Gastrocnemius medialis (tissue), 4 donors: ENCODE measurements at regions not wholly inside any gene's neighbourhood (a gene's known extent, or its start where the extent isn't known, plus 50 kb on each side); places are given as distances from the start of the nearest gene placed in this dataset.

ENCODE experiments used
- ATAC-seq, 2 donors: fragments of 150-250 bp; one replicate each; pipeline ENCODE4 v1.9.1; 2016
- DNase-seq, 2 donors: peaks; one replicate each; pipeline ENCODE4 v3.0.0-alpha.2; 2019
- H3K27ac ChIP-seq, 4 donors: fragments of 200-600 bp; sonication (generic); 1 replicate in 1 of 4; 2 replicates in 3 of 4; pipeline ENCODE4 v1.5.1; 2016 to 2018; ENCODE audit warnings: mild to moderate bottlenecking in 2 of 4, moderate library complexity in 1 of 4
- H3K27me3 ChIP-seq, 3 donors: fragments of 200-600 bp; sonication (generic) in 2 of 3; 1 replicate in 1 of 3; 2 replicates in 2 of 3; pipeline versions ENCODE4 v1.5.1 to v1.6.0; 2016 to 2019; ENCODE audit warnings: mild to moderate bottlenecking in 1 of 3, moderate library complexity in 1 of 3
- H3K36me3 ChIP-seq, 2 donors: fragments of 200-600 bp; sonication (generic) in 1 of 2; one replicate each; pipeline ENCODE4 v1.5.1; 2017 to 2018
- H3K4me1 ChIP-seq, 2 donors: fragments of 200-600 bp; sonication (generic) in 1 of 2; one replicate each; pipeline ENCODE4 v1.5.1; 2016 to 2017; ENCODE audit warnings: mild to moderate bottlenecking in 2 of 2
- H3K4me3 ChIP-seq, 4 donors: fragments of 200-600 bp; sonication (generic) in 3 of 4; 1 replicate in 1 of 4; 2 replicates in 3 of 4; pipeline ENCODE4 v1.5.1; 2016 to 2019; ENCODE audit warnings: mild to moderate bottlenecking in 2 of 4
- H3K9me3 ChIP-seq, 3 donors: fragments of 200-600 bp; sonication (generic) in 2 of 3; 1 replicate in 1 of 3; 2 replicates in 2 of 3; pipeline ENCODE4 v1.5.1; 2016 to 2019
- POLR2A ChIP-seq, 2 donors: fragments of 450-650 bp; IDR thresholded peaks; one replicate each; pipeline ENCODE4 v1.6.1; 2017; ENCODE audit warnings: antibody characterized with exemption in 2 of 2, mild to moderate bottlenecking in 2 of 2, moderate library complexity in 2 of 2
- in situ Hi-C, 4 donors: fragments of 200-750 bp; cut with MboI; loops; one replicate each; pipeline versions ENCODE4 v1.15.0 to v1.8.0; 2017; ENCODE audit warnings: low sequenced_read_pairs in 4 of 4
- intact Hi-C: fragments of 100-400 bp; cut with DNase I; formaldehyde crosslinking; loops from one replicate; pipeline ENCODE4 v1.15.1; 2023; ENCODE audit warnings: low total_unique reads
- TF ChIP-seq, protein P1 (sequence below), 5 experiments: fragments of 450-650 bp in 3 of 5; fragments of 200-600 bp in 2 of 5; sonication (generic) in 2 of 5; IDR thresholded peaks in 4 of 5; conservative IDR thresholded peaks in 1 of 5; 1 replicate in 4 of 5; 2 replicates in 1 of 5; pipeline ENCODE4 v1.5.1; 2016 to 2019; ENCODE audit warnings: antibody characterized with exemption in 5 of 5, mild to moderate bottlenecking in 3 of 5, moderate library complexity in 3 of 5

- Histone ChIP-seq H3K9me3 (no peaks in the 10 kb centered on the region), H3K36me3 (no peaks in the 10 kb centered on the region), H3K4me3 (no peak overlapping the region), H3K27me3 (no peaks in the 10 kb centered on the region), H3K27ac (no peak overlapping the region), H3K4me1 (no peaks in the 10 kb centered on the region)
- intact Hi-C loops, result no loop called here
- TF ChIP-seq POLR2A (IDR thresholded peaks at IDR 0.05), result no peak
- TF ChIP-seq, protein P1, sequence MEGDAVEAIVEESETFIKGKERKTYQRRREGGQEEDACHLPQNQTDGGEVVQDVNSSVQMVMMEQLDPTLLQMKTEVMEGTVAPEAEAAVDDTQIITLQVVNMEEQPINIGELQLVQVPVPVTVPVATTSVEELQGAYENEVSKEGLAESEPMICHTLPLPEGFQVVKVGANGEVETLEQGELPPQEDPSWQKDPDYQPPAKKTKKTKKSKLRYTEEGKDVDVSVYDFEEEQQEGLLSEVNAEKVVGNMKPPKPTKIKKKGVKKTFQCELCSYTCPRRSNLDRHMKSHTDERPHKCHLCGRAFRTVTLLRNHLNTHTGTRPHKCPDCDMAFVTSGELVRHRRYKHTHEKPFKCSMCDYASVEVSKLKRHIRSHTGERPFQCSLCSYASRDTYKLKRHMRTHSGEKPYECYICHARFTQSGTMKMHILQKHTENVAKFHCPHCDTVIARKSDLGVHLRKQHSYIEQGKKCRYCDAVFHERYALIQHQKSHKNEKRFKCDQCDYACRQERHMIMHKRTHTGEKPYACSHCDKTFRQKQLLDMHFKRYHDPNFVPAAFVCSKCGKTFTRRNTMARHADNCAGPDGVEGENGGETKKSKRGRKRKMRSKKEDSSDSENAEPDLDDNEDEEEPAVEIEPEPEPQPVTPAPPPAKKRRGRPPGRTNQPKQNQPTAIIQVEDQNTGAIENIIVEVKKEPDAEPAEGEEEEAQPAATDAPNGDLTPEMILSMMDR (IDR thresholded peaks at IDR 0.05 in 4 of 5, conservative IDR thresholded peaks at IDR 0.05 in 1 of 5), result no peak
- DNase-seq (no peak), ATAC-seq (no peak)
- in situ Hi-C loops, result no loop called here
These were observed 215.6 kb upstream of the CHD6 start for GRCh38 chr20:41833739-41834138.

GRCh38 chr20:41830702-41831101 is 212.5 kb upstream of the CHD6 start:
- no peaks in the 10 kb centered on the region for H3K36me3 ChIP-seq
- DNase-seq, result no peak
- H3K9me3 ChIP-seq, result no peaks in the 10 kb centered on the region
- ATAC-seq, result no peak
- no peak overlapping the region for H3K4me3 ChIP-seq
- TF ChIP-seq POLR2A (IDR thresholded peaks at IDR 0.05), result no peak
- TF ChIP-seq, protein P1 (IDR thresholded peaks at IDR 0.05 in 4 of 5, conservative IDR thresholded peaks at IDR 0.05 in 1 of 5), result no peak
- in situ Hi-C loops (no loop called here), intact Hi-C loops (no loop called here)
- no peak overlapping the region for H3K27ac ChIP-seq
- H3K4me1 ChIP-seq, result no peaks in the 10 kb centered on the region
- H3K27me3 ChIP-seq, result no peaks in the 10 kb centered on the region

GRCh38 chr20:41819436-41819835 is 201.3 kb upstream of the CHD6 start:
- DNase-seq, result no peak
- Histone ChIP-seq H3K27me3 (no peaks in the 10 kb centered on the region), H3K4me1 (no peaks in the 10 kb centered on the region), H3K27ac (no peak overlapping the region), H3K36me3 (no peaks in the 10 kb centered on the region), H3K9me3 (no peaks in the 10 kb centered on the region), H3K4me3 (no peak overlapping the region)
- TF ChIP-seq POLR2A (IDR thresholded peaks at IDR 0.05), result no peak
- TF ChIP-seq, protein P1 (IDR thresholded peaks at IDR 0.05 in 4 of 5, conservative IDR thresholded peaks at IDR 0.05 in 1 of 5), result no peak
- ATAC-seq, result no peak
- intact Hi-C loops (no loop called here), in situ Hi-C loops (no loop called here)

DNA sequence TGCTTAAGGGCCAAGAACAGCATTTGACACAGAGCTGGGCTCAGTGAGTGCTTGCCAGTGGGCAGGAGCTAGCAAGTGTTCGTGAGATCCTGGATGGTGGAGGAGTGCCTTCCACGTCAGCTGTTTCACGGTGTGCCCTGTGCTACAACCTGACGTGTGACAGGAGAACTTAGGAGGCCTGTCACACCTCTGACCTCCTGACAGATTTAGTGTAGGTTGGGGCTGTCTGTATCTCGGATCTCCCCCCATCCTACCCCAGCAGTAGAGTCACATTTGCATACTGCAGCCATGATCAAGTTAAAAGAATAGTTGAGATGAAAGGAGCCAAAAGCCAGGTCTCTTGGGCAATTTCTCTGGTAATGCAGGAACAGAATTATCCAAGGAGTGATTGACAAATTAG is 200.8 kb upstream of the CHD6 start:
- DNase-seq, result no peak
- no peak overlapping the region for H3K4me3 ChIP-seq
- no peak for TF ChIP-seq POLR2A (IDR thresholded peaks at IDR 0.05)
- TF ChIP-seq, protein P1 (IDR thresholded peaks at IDR 0.05 in 4 of 5, conservative IDR thresholded peaks at IDR 0.05 in 1 of 5), result no peak
- H3K4me1 ChIP-seq, result no peaks in the 10 kb centered on the region
- H3K27ac ChIP-seq, result no peak overlapping the region
- intact Hi-C loops (no loop called here), in situ Hi-C loops (no loop called here)
- no peaks in the 10 kb centered on the region for H3K36me3 ChIP-seq
- H3K27me3 ChIP-seq, result no peaks in the 10 kb centered on the region
- ATAC-seq, result no peak
- H3K9me3 ChIP-seq, result no peaks in the 10 kb centered on the region

GRCh38 chr20:41818369-41818768 is 200.2 kb upstream of the CHD6 start:
- Histone ChIP-seq H3K4me1 (no peaks in the 10 kb centered on the region), H3K27me3 (no peaks in the 10 kb centered on the region), H3K4me3 (no peak overlapping the region), H3K27ac (no peak overlapping the region), H3K36me3 (no peaks in the 10 kb centered on the region), H3K9me3 (no peaks in the 10 kb centered on the region)
- in situ Hi-C loops (no loop called here), intact Hi-C loops (no loop called here)
- TF ChIP-seq POLR2A (IDR thresholded peaks at IDR 0.05), result no peak
- TF ChIP-seq, protein P1 (IDR thresholded peaks at IDR 0.05 in 4 of 5, conservative IDR thresholded peaks at IDR 0.05 in 1 of 5), result no peak
- ATAC-seq (no peak), DNase-seq (no peak)
